ENCODE measurements at regions not wholly inside any gene's neighbourhood (a gene's known extent, or its start where the extent isn't known, plus 50 kb on each side); places are given as distances from the start of the nearest gene placed in this dataset.

DNA sequence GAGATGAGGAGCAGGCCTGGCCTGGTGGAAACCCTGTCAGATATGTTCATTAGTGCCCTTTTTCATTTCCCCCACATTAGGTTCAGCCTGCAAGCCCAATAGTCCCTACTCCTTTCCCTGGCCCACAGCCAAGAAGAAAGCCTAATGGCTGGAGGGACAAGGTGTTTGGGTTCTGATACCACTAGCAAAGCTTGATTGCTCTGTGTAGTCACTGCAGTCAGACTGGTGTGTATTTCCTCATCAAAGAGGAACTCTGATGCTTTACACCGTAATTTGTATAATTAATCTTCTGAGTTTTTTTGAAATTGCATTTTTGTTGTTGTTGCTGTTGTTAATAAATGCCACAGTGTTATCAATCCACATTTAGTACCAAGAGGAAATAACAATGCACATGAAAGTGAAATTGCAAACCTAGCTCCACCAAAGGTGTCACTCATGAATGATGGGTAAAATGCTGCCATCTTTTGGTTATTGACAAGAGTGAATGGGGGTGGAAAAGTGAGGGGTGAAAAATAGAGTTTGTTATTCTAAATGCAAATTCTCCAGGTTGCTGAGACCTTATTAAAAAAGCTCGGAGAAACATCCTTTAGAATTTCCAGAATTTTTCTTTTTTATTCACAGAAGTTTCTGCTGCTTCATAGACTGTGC lies 320.2 kb upstream of the POU3F2 start:
- Histone ChIP-seq H3K9ac (ENCODE audit: low read length) (no peak overlapping the region), H3K9me3 (ENCODE audit: control insufficient read depth, insufficient read depth, low read depth, low read length) (no peaks in the 10 kb centered on the region), H3K36me3 (ENCODE audit: control insufficient read depth, insufficient read depth, low read length) (no peaks in the 10 kb centered on the region), H3K4me1 (ENCODE audit: control insufficient read depth, insufficient read depth, low read length) (0 out of 2 replicates have a peak, but pooled peaks cover 2% of the 10 kb centered on the region), H3K27ac (ENCODE audit: low read depth, low read length) (no peak overlapping the region), H3K27me3 (ENCODE audit: control insufficient read depth, insufficient read depth, low read length) (no peaks in the 10 kb centered on the region), H3K4me3 (ENCODE audit: low read depth, low read length) (no peak overlapping the region)

DNA sequence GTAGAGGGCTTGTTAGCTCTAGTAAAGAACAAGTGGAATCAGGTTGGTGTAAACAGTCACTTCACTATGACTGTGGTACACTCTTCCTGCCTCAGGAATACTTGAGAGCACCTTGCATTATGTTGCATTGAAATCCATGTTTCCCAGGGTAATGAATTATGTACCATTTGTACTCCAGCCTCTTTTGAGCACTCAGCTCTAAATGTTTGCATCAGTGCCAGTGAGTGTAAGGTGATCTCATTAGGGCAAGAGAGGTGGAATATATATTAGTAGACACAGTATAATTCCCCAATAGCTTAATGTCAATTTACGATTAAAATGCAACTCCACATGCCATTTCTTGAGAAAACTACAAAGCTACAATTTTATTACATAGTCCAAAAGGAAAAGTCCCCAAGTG lies 319.6 kb upstream of the POU3F2 start:
- Histone ChIP-seq H3K9me3 (ENCODE audit: control insufficient read depth, insufficient read depth, low read depth, low read length) (no peaks in the 10 kb centered on the region), H3K9ac (ENCODE audit: low read length) (no peak overlapping the region), H3K4me1 (ENCODE audit: control insufficient read depth, insufficient read depth, low read length) (0 out of 2 replicates have a peak, but pooled peaks cover 2% of the 10 kb centered on the region), H3K36me3 (ENCODE audit: control insufficient read depth, insufficient read depth, low read length) (no peaks in the 10 kb centered on the region), H3K27ac (ENCODE audit: low read depth, low read length) (no peak overlapping the region), H3K4me3 (ENCODE audit: low read depth, low read length) (no peak overlapping the region), H3K27me3 (ENCODE audit: control insufficient read depth, insufficient read depth, low read length) (no peaks in the 10 kb centered on the region)

DNA sequence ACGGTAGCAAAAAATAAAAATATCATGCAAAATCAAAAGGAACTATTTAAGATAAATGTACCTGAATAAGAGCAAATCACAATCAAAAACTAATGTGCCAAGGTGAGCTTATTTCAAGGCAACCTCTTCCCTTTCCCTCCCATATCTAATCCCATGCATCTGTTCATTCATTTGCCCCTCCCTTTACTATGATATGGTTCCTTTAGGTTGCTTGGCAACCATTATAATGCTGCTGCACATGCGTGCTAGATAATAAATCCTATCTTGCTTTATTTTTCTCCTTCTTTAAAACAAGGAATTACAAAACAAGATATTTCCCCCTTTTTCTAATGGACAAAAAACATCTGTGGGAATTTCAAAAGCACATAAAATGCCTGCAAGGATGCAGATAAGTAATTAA lies 318.2 kb upstream of the POU3F2 start:
- H3K9me3 ChIP-seq (ENCODE audit: control insufficient read depth, insufficient read depth, low read depth, low read length), result no peaks in the 10 kb centered on the region
- H3K27me3 ChIP-seq (ENCODE audit: control insufficient read depth, insufficient read depth, low read length), result no peaks in the 10 kb centered on the region
- 0 out of 2 replicates have a peak, but pooled peaks cover 2% of the 10 kb centered on the region for H3K4me1 ChIP-seq (ENCODE audit: control insufficient read depth, insufficient read depth, low read length)

DNA sequence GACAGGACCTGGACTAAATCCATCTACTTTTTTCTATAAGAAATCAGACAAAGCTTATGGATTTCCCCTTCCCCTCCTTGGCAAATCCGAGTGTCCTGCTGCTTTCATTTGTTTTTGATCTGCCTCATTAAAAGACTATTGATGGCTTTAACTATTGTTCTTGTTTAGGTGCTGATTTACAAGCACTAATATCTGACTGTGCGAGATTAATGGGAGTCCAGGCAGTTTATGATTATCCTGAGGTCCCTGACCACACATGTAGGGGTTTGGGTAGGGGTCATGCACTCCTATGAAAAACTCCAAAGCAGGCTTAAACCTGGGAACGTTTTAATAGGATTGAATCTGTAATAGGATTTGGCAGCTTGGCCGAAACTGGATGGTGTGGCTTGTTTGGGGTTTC lies 317.5 kb upstream of the POU3F2 start:
- no peak overlapping the region for H3K27ac ChIP-seq (ENCODE audit: low read depth, low read length)
- no peaks in the 10 kb centered on the region for H3K27me3 ChIP-seq (ENCODE audit: control insufficient read depth, insufficient read depth, low read length)
- H3K4me3 ChIP-seq (ENCODE audit: low read depth, low read length), result no peak overlapping the region
- H3K4me1 ChIP-seq (ENCODE audit: control insufficient read depth, insufficient read depth, low read length), result 0 out of 2 replicates have a peak, but pooled peaks cover 2% of the 10 kb centered on the region
- H3K36me3 ChIP-seq (ENCODE audit: control insufficient read depth, insufficient read depth, low read length), result no peaks in the 10 kb centered on the region
- H3K9ac ChIP-seq (ENCODE audit: low read length), result no peak overlapping the region
- H3K9me3 ChIP-seq (ENCODE audit: control insufficient read depth, insufficient read depth, low read depth, low read length), result no peaks in the 10 kb centered on the region

More for the DNA sequence above, 318.2 kb upstream of the POU3F2 start:
- Histone ChIP-seq H3K36me3 (ENCODE audit: control insufficient read depth, insufficient read depth, low read length) (no peaks in the 10 kb centered on the region), H3K27ac (ENCODE audit: low read depth, low read length) (no peak overlapping the region), H3K9ac (ENCODE audit: low read length) (no peak overlapping the region), H3K4me3 (ENCODE audit: low read depth, low read length) (no peak overlapping the region)

DNA sequence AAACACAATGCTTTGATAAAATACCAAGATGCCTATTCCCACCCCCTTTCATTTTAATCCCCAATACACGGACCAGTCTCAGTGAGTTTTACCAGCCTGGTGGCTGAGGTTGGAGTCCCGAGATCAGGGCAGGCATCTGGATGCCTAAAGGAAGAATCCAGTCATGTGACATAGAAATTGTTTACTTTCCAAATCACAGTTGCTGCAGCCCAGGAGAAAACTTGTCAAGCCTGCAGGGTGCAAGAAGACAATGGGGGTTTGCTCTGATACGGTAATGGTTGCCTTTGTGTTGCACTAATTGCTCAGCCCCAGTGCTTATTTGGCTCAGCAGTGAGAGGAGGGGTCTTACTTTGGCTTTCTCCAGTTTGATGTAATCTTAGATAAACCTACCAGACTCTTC lies 308.5 kb upstream of the POU3F2 start:
- Histone ChIP-seq H3K27me3 (ENCODE audit: control insufficient read depth, insufficient read depth, low read length) (peaks cover 18% of the 10 kb centered on the region), H3K27ac (ENCODE audit: low read depth, low read length) (no peak overlapping the region), H3K9me3 (ENCODE audit: control insufficient read depth, insufficient read depth, low read depth, low read length) (peaks cover 7% of the 10 kb centered on the region; the same call in 1 of the 2 replicates), H3K4me3 (ENCODE audit: low read depth, low read length) (no peak overlapping the region), H3K36me3 (ENCODE audit: control insufficient read depth, insufficient read depth, low read length) (no peaks in the 10 kb centered on the region), H3K9ac (ENCODE audit: low read length) (no peak overlapping the region), H3K4me1 (ENCODE audit: control insufficient read depth, insufficient read depth, low read length) (peaks cover 17% of the 10 kb centered on the region)

DNA sequence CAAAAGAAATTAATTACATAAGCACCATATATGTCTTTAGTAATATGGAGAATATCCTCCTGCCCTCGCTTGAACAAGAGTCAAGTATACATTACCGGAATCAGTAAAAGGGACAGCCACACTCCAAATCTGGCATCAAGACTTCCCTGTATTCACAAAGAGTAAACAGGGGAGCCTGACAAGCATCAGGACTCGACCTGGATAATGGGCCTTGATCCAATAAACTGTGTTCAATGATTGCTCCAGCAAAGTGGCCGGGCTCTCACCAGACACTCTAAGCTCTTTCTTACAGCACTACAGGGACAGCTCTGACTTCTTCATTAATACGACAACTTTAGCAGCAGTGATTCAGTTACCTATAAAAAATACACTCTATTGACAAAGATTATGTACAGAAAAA lies 307.9 kb upstream of the POU3F2 start:
- no peak overlapping the region for H3K9ac ChIP-seq (ENCODE audit: low read length)
- H3K9me3 ChIP-seq (ENCODE audit: control insufficient read depth, insufficient read depth, low read depth, low read length), result peaks cover 9% of the 10 kb centered on the region; the same call in 1 of the 2 replicates
- H3K27ac ChIP-seq (ENCODE audit: low read depth, low read length), result no peak overlapping the region
- no peaks in the 10 kb centered on the region for H3K36me3 ChIP-seq (ENCODE audit: control insufficient read depth, insufficient read depth, low read length)
- H3K4me3 ChIP-seq (ENCODE audit: low read depth, low read length), result no peak overlapping the region
- H3K27me3 ChIP-seq (ENCODE audit: control insufficient read depth, insufficient read depth, low read length), result peaks cover 18% of the 10 kb centered on the region
- H3K4me1 ChIP-seq (ENCODE audit: control insufficient read depth, insufficient read depth, low read length), result peaks cover 17% of the 10 kb centered on the region

DNA sequence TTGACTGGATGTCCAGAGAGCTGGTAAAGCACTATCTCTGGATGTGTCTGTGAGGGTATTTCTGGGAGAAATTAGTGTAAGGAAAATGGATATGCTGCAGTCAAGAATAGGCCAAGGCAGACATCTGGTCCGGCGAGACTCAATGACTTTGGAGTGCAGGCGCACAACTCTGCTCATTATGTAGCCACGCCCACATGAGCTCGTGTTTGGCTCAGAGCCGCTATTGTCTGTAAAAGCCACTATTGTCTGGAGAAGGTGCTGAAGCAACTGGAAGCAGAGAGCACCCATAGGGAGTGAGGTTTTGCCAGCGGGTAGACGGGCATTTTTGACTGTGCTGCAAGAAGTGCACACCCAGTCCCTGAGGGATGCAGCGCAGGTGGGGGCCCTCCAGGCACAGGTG lies 305.0 kb upstream of the POU3F2 start:
- no peak overlapping the region for H3K27ac ChIP-seq (ENCODE audit: low read depth, low read length)
- peaks cover 17% of the 10 kb centered on the region for H3K4me1 ChIP-seq (ENCODE audit: control insufficient read depth, insufficient read depth, low read length)
- H3K36me3 ChIP-seq (ENCODE audit: control insufficient read depth, insufficient read depth, low read length), result no peaks in the 10 kb centered on the region
- no peak overlapping the region for H3K4me3 ChIP-seq (ENCODE audit: low read depth, low read length)
- no peak overlapping the region for H3K9ac ChIP-seq (ENCODE audit: low read length)
- peaks cover 18% of the 10 kb centered on the region for H3K27me3 ChIP-seq (ENCODE audit: control insufficient read depth, insufficient read depth, low read length)
- peaks cover 17% of the 10 kb centered on the region for H3K9me3 ChIP-seq (ENCODE audit: control insufficient read depth, insufficient read depth, low read depth, low read length)

DNA sequence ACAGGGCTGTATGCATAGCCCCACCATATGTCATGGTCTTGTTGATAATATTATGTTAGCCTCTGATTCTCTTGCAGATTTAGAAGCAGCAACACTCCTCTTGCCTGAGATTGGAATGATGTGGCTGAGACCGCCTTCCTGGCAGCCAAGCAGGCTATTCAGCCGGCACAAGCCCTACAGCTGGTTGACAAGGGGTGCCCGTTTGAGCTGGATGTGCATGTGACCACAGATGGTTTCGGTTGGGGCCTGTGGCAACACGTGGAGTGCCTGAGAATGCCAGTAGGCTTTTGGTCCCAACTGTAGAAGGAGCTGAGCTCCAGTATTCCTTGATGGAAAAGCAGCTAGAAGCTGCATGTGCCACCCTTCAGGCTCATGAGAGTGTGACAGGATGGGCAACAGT lies 303.6 kb upstream of the POU3F2 start:
- H3K27me3 ChIP-seq (ENCODE audit: control insufficient read depth, insufficient read depth, low read length), result peaks cover 18% of the 10 kb centered on the region
- H3K4me1 ChIP-seq (ENCODE audit: control insufficient read depth, insufficient read depth, low read length), result peaks cover 12% of the 10 kb centered on the region
- H3K9me3 ChIP-seq (ENCODE audit: control insufficient read depth, insufficient read depth, low read depth, low read length), result peaks cover 17% of the 10 kb centered on the region
- no peak overlapping the region for H3K27ac ChIP-seq (ENCODE audit: low read depth, low read length)
- no peak overlapping the region for H3K9ac ChIP-seq (ENCODE audit: low read length)
- no peak overlapping the region for H3K4me3 ChIP-seq (ENCODE audit: low read depth, low read length)
- H3K36me3 ChIP-seq (ENCODE audit: control insufficient read depth, insufficient read depth, low read length), result no peaks in the 10 kb centered on the region

DNA sequence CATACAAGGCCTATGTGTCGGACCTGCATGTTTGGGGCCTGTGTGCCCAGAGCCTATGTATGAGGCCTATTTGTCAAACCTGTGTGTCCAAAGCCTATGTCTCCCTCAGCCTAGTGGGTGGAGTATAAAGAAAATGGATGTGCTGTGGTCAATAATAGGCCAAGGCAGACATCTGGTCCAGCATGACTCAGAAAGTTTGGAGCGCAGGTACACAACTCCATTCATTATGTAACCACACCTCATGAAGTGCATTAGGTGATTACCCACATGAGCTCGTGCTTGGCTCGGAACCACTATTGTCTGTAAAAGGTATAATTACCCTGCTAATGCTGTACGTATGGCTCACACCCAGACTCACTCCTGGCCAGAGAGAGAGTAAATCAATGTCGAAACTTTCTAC lies 302.4 kb upstream of the POU3F2 start:
- Histone ChIP-seq H3K27ac (ENCODE audit: low read depth, low read length) (no peak overlapping the region), H3K9ac (ENCODE audit: low read length) (no peak overlapping the region), H3K4me3 (ENCODE audit: low read depth, low read length) (no peak overlapping the region), H3K4me1 (ENCODE audit: control insufficient read depth, insufficient read depth, low read length) (no peaks in the 10 kb centered on the region), H3K9me3 (ENCODE audit: control insufficient read depth, insufficient read depth, low read depth, low read length) (peaks cover 17% of the 10 kb centered on the region), H3K36me3 (ENCODE audit: control insufficient read depth, insufficient read depth, low read length) (no peaks in the 10 kb centered on the region), H3K27me3 (ENCODE audit: control insufficient read depth, insufficient read depth, low read length) (peaks cover 11% of the 10 kb centered on the region)

DNA sequence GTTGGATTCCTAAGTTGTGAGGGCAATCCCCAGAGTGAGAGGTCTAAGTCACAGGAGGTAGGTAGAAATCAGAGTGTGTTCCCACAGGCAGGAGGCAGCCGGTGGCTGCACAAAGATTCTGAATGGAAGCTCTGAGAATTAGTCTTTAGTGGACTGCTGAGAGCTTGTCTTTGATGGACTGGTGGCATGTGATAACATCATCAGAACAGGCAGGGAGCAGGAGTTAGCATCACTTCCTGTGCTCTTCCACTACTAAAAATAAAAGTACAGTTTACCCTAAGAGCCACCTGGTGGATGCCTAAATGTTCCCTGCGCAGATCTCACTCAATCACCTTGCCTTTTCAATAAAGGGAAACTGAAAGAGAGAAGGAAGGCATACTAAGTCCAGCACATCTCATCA lies 294.6 kb upstream of the POU3F2 start:
- no peak overlapping the region for H3K4me3 ChIP-seq (ENCODE audit: low read depth, low read length)
- no peak overlapping the region for H3K27ac ChIP-seq (ENCODE audit: low read depth, low read length)
- no peaks in the 10 kb centered on the region for H3K36me3 ChIP-seq (ENCODE audit: control insufficient read depth, insufficient read depth, low read length)
- no peak overlapping the region for H3K9ac ChIP-seq (ENCODE audit: low read length)
- no peaks in the 10 kb centered on the region for H3K27me3 ChIP-seq (ENCODE audit: control insufficient read depth, insufficient read depth, low read length)
- peaks cover 5% of the 10 kb centered on the region; the same call in 1 of the 2 replicates for H3K4me1 ChIP-seq (ENCODE audit: control insufficient read depth, insufficient read depth, low read length)
- H3K9me3 ChIP-seq (ENCODE audit: control insufficient read depth, insufficient read depth, low read depth, low read length), result no peaks in the 10 kb centered on the region

DNA sequence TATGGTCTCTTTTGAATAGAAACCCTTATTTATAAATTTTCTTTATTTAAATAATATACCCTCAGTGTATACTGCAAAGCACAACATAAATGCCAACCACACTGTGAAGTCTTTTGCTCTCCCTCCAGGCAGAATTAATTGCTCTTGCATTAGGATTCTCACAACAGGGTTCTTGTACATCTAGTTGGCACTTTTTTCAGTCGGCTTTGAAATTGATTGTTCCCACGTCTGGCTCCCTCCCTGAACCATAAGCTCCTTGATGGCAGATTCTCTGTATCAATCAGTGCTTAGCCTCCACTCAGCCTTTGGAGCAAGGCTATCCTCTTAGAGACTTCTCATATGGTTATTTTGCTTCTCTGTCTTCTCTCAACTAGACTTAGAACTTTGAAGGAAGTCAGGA lies 288.0 kb upstream of the POU3F2 start:
- H3K9ac ChIP-seq (ENCODE audit: low read length), result no peak overlapping the region
- no peaks in the 10 kb centered on the region for H3K9me3 ChIP-seq (ENCODE audit: control insufficient read depth, insufficient read depth, low read depth, low read length)
- H3K27ac ChIP-seq (ENCODE audit: low read depth, low read length), result no peak overlapping the region
- no peaks in the 10 kb centered on the region for H3K36me3 ChIP-seq (ENCODE audit: control insufficient read depth, insufficient read depth, low read length)
- no peak overlapping the region for H3K4me3 ChIP-seq (ENCODE audit: low read depth, low read length)
- no peaks in the 10 kb centered on the region for H3K27me3 ChIP-seq (ENCODE audit: control insufficient read depth, insufficient read depth, low read length)
- peaks cover 5% of the 10 kb centered on the region; the same call in 1 of the 2 replicates for H3K4me1 ChIP-seq (ENCODE audit: control insufficient read depth, insufficient read depth, low read length)

Data from HUES6 (cell line).